ENCODE measurements at regions not wholly inside any gene's neighbourhood (a gene's known extent, or its start where the extent isn't known, plus 50 kb on each side); places are given as distances from the start of the nearest gene placed in this dataset.
A peak's percentile ranks its signal among the peaks of the same experiment; 100 is the strongest.

- TF ChIP-seq, protein P1, sequence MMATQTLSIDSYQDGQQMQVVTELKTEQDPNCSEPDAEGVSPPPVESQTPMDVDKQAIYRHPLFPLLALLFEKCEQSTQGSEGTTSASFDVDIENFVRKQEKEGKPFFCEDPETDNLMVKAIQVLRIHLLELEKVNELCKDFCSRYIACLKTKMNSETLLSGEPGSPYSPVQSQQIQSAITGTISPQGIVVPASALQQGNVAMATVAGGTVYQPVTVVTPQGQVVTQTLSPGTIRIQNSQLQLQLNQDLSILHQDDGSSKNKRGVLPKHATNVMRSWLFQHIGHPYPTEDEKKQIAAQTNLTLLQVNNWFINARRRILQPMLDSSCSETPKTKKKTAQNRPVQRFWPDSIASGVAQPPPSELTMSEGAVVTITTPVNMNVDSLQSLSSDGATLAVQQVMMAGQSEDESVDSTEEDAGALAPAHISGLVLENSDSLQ (IDR thresholded peaks at IDR 0.05): 0 out of 2 replicates have a peak, but pooled peaks have one; percentile 8
- TF ChIP-seq ZNF780A (CRISPR knock-in tag; IDR thresholded peaks at IDR 0.05) (no peak), NRF1 (conservative IDR thresholded peaks at IDR 0.05 in 1 of 2, IDR thresholded peaks at IDR 0.05 in 1 of 2) (no peak), NR4A1 (CRISPR knock-in tag; IDR thresholded peaks at IDR 0.05) (no peak), NR4A1 (tag; IDR thresholded peaks at IDR 0.05) (no peak), IRF9 (tag; IDR thresholded peaks at IDR 0.05) (no peak), FOXK1 (CRISPR knock-in tag; IDR thresholded peaks at IDR 0.05; ENCODE audit: borderline replicate concordance) (no peak), PCBP2 (IDR thresholded peaks at IDR 0.05; ENCODE audit: low read depth, low read length, poor library complexity, severe bottlenecking) (no peak), CSDE1 (IDR thresholded peaks at IDR 0.05) (no peak), BMI1 (IDR thresholded peaks at IDR 0.05; ENCODE audit: low read length) (no peak), NFIX (CRISPR knock-in tag; IDR thresholded peaks at IDR 0.05; ENCODE audit: low read depth) (no peak), CREB1 (IDR thresholded peaks at IDR 0.05) (no peak), CREB1 (CRISPR knock-in tag; IDR thresholded peaks at IDR 0.05) (no peak), POLR3A (IDR thresholded peaks at IDR 0.05; ENCODE audit: borderline replicate concordance, extremely low read depth, insufficient read depth, insufficient read length) (no peak), PHF20 (IDR thresholded peaks at IDR 0.05; ENCODE audit: partially characterized antibody) (no peak), TAF7 (tag; IDR thresholded peaks at IDR 0.05) (no peak), TRIM28 (IDR thresholded peaks at IDR 0.05) (no peak), ZNF717 (CRISPR knock-in tag; IDR thresholded peaks at IDR 0.05) (no peak), STAT5A (IDR thresholded peaks at IDR 0.05; ENCODE audit: borderline replicate concordance, low read length) (peak; percentile 63; the same call in 1 of the 2 replicates), FOXJ2 (tag; IDR thresholded peaks at IDR 0.05) (peak; percentile 61; the same call in 1 of the 2 replicates), POLR2A (conservative IDR thresholded peaks at IDR 0.05) (no peak), PHF21A (IDR thresholded peaks at IDR 0.05; ENCODE audit: borderline replicate concordance, low read depth) (no peak), IFI16 (CRISPR knock-in tag; IDR thresholded peaks at IDR 0.05) (no peak), TFAP4 (CRISPR knock-in tag; IDR thresholded peaks at IDR 0.05; ENCODE audit: borderline replicate concordance) (no peak), CBFB (CRISPR knock-in tag; IDR thresholded peaks at IDR 0.05) (no peak), KLF16 (IDR thresholded peaks at IDR 0.05) (peak; percentile 73; the same call in 1 of the 2 replicates), GTF2B (IDR thresholded peaks at IDR 0.05; ENCODE audit: extremely low read depth, insufficient read length) (no peak)
- TF ChIP-seq, protein P2, sequence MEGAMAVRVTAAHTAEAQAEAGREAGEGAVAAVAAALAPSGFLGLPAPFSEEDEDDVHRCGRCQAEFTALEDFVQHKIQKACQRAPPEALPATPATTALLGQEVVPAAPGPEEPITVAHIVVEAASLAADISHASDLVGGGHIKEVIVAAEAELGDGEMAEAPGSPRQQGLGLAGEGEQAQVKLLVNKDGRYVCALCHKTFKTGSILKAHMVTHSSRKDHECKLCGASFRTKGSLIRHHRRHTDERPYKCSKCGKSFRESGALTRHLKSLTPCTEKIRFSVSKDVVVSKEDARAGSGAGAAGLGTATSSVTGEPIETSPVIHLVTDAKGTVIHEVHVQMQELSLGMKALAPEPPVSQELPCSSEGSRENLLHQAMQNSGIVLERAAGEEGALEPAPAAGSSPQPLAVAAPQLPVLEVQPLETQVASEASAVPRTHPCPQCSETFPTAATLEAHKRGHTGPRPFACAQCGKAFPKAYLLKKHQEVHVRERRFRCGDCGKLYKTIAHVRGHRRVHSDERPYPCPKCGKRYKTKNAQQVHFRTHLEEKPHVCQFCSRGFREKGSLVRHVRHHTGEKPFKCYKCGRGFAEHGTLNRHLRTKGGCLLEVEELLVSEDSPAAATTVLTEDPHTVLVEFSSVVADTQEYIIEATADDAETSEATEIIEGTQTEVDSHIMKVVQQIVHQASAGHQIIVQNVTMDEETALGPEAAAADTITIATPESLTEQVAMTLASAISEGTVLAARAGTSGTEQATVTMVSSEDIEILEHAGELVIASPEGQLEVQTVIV (CRISPR knock-in tag; IDR thresholded peaks at IDR 0.05; ENCODE audit: borderline replicate concordance): no peak
Measured at GRCh38 chr2:13020469-13020868, 303.7 kb downstream of the TRIB2 start (continued).
